ENCODE measurements at regions not wholly inside any gene's neighbourhood (a gene's known extent, or its start where the extent isn't known, plus 50 kb on each side); places are given as distances from the start of the nearest gene placed in this dataset.
A peak's percentile ranks its signal among the peaks of the same experiment; 100 is the strongest.

GRCh38 chrX:44705817-44706551 lies 137.8 kb upstream of the DUSP21 start (continued):
- peak; percentile 46; the same call in 1 of the 2 replicates for TF ChIP-seq ZNF609 (CRISPR knock-in tag; IDR thresholded peaks at IDR 0.05; ENCODE audit: borderline replicate concordance)
- no peak for TF ChIP-seq ZBTB4 (CRISPR knock-in tag; IDR thresholded peaks at IDR 0.05; ENCODE audit: borderline replicate concordance)
- TF ChIP-seq ZNF678 (CRISPR knock-in tag; IDR thresholded peaks at IDR 0.05) = no peak
- TF ChIP-seq ZNF513 (CRISPR knock-in tag; conservative IDR thresholded peaks at IDR 0.05) = no peak
- TF ChIP-seq RFX3 (CRISPR knock-in tag; IDR thresholded peaks at IDR 0.05) = no peak
- peak; percentile 44; the same call in 1 of the 2 replicates for TF ChIP-seq AHDC1 (CRISPR knock-in tag; IDR thresholded peaks at IDR 0.05; ENCODE audit: borderline replicate concordance)
- no peak for TF ChIP-seq ZNF225 (CRISPR knock-in tag; IDR thresholded peaks at IDR 0.05)
- TF ChIP-seq ZNF800 (CRISPR knock-in tag; IDR thresholded peaks at IDR 0.05) = no peak
- no peak for TF ChIP-seq ZNF264 (CRISPR knock-in tag; IDR thresholded peaks at IDR 0.05)
- TF ChIP-seq ZNF354B (CRISPR knock-in tag; IDR thresholded peaks at IDR 0.05) = no peak
- TF ChIP-seq ZNF7 (CRISPR knock-in tag; IDR thresholded peaks at IDR 0.05) = no peak

Measured in HepG2 (cell line).